ENCODE measurements at regions not wholly inside any gene's neighbourhood (a gene's known extent, or its start where the extent isn't known, plus 50 kb on each side); places are given as distances from the start of the nearest gene placed in this dataset.
A peak's percentile ranks its signal among the peaks of the same experiment; 100 is the strongest.

GRCh38 chr4:164307262-164307661 is 446.7 kb upstream of the SMIM31 start:
- H3K36me3 ChIP-seq: no peaks in the 10 kb centered on the region
- H3K4me2 ChIP-seq: no peak overlapping the region
- H3K4me3 Mint-ChIP-seq: no peak overlapping the region
- peak overlapping the region; percentile 66 for H2AFZ ChIP-seq (replicated peaks)
- no peak for TF ChIP-seq EZH2 (IDR thresholded peaks at IDR 0.05)
- no peak for TF ChIP-seq EZH2phosphoT487 (IDR thresholded peaks at IDR 0.05)
- TF ChIP-seq CTCF (IDR thresholded peaks at IDR 0.05): no peak
- no peak overlapping the region for H3K9ac ChIP-seq
- H3K79me2 ChIP-seq (ENCODE audit: low read depth): no peaks in the 10 kb centered on the region
- H3K9me3 Mint-ChIP-seq: no peaks in the 10 kb centered on the region
- no peaks in the 10 kb centered on the region for H3K4me1 ChIP-seq
- H4K20me1 ChIP-seq (ENCODE audit: low read depth): no peaks in the 10 kb centered on the region
- no peak overlapping the region for H3K4me3 ChIP-seq
- no peaks in the 10 kb centered on the region for H3K36me3 Mint-ChIP-seq
- H3K9me3 ChIP-seq (ENCODE audit: low read depth): no peaks in the 10 kb centered on the region
- no peaks in the 10 kb centered on the region for H3K27me3 Mint-ChIP-seq (ENCODE audit: insufficient read depth, low read depth)
- no peaks in the 10 kb centered on the region for H3F3A ChIP-seq (ENCODE audit: low read depth)
- DNase-seq (ENCODE audit: low spot score): peak; percentile 6
- H3K4me1 Mint-ChIP-seq: no peaks in the 10 kb centered on the region
- H3K27ac Mint-ChIP-seq: no peak overlapping the region
- H3K27me3 ChIP-seq: no peaks in the 10 kb centered on the region
- no peak overlapping the region for H3K27ac ChIP-seq

- Mint-ChIP-seq H3K9me3 (no peaks in the 10 kb centered on the region), H3K4me1 (no peaks in the 10 kb centered on the region), H3K27me3 (ENCODE audit: insufficient read depth, low read depth) (no peaks in the 10 kb centered on the region), H3K4me3 (no peak overlapping the region), H3K36me3 (no peaks in the 10 kb centered on the region), H3K27ac (no peak overlapping the region)
- Histone ChIP-seq H3K4me3 (no peak overlapping the region), H4K20me1 (ENCODE audit: low read depth) (no peaks in the 10 kb centered on the region), H3K4me1 (peaks cover 12% of the 10 kb centered on the region), H3K36me3 (no peaks in the 10 kb centered on the region), H3K27ac (no peak overlapping the region), H2AFZ (replicated peaks) (no peak overlapping the region), H3K79me2 (ENCODE audit: low read depth) (no peaks in the 10 kb centered on the region), H3K9ac (no peak overlapping the region), H3K9me3 (ENCODE audit: low read depth) (no peaks in the 10 kb centered on the region), H3F3A (ENCODE audit: low read depth) (no peaks in the 10 kb centered on the region), H3K4me2 (no peak overlapping the region), H3K27me3 (no peaks in the 10 kb centered on the region)
- DNase-seq (ENCODE audit: low spot score): no peak
- TF ChIP-seq CTCF (IDR thresholded peaks at IDR 0.05): no peak
- no peak for TF ChIP-seq EZH2 (IDR thresholded peaks at IDR 0.05)
- TF ChIP-seq EZH2phosphoT487 (IDR thresholded peaks at IDR 0.05): no peak
Measured at GRCh38 chr4:164312671-164313070, 441.3 kb upstream of the SMIM31 start.

GRCh38 chr4:164313853-164314252 is 440.1 kb upstream of the SMIM31 start:
- H3K4me3 ChIP-seq: no peak overlapping the region
- DNase-seq (ENCODE audit: low spot score): peak; percentile 16
- TF ChIP-seq CTCF (IDR thresholded peaks at IDR 0.05) (no peak), EZH2 (IDR thresholded peaks at IDR 0.05) (no peak), EZH2phosphoT487 (IDR thresholded peaks at IDR 0.05) (no peak)
- no peaks in the 10 kb centered on the region for H3K27me3 ChIP-seq
- peak overlapping the region; percentile 7 for H2AFZ ChIP-seq (replicated peaks)
- H3K27ac ChIP-seq: no peak overlapping the region
- Mint-ChIP-seq H3K27ac (no peak overlapping the region), H3K36me3 (no peaks in the 10 kb centered on the region), H3K4me3 (no peak overlapping the region), H3K4me1 (no peaks in the 10 kb centered on the region), H3K9me3 (no peaks in the 10 kb centered on the region), H3K27me3 (ENCODE audit: insufficient read depth, low read depth) (no peaks in the 10 kb centered on the region)
- no peaks in the 10 kb centered on the region for H3K36me3 ChIP-seq
- H3K9me3 ChIP-seq (ENCODE audit: low read depth): no peaks in the 10 kb centered on the region
- no peaks in the 10 kb centered on the region for H3K79me2 ChIP-seq (ENCODE audit: low read depth)
- no peak overlapping the region for H3K9ac ChIP-seq
- H3F3A ChIP-seq (ENCODE audit: low read depth): no peaks in the 10 kb centered on the region
- no peaks in the 10 kb centered on the region for H4K20me1 ChIP-seq (ENCODE audit: low read depth)
- peak overlapping the region; percentile 10 for H3K4me2 ChIP-seq
- peaks cover 12% of the 10 kb centered on the region for H3K4me1 ChIP-seq
